ENCODE measurements at regions not wholly inside any gene's neighbourhood (a gene's known extent, or its start where the extent isn't known, plus 50 kb on each side); places are given as distances from the start of the nearest gene placed in this dataset.

DNA sequence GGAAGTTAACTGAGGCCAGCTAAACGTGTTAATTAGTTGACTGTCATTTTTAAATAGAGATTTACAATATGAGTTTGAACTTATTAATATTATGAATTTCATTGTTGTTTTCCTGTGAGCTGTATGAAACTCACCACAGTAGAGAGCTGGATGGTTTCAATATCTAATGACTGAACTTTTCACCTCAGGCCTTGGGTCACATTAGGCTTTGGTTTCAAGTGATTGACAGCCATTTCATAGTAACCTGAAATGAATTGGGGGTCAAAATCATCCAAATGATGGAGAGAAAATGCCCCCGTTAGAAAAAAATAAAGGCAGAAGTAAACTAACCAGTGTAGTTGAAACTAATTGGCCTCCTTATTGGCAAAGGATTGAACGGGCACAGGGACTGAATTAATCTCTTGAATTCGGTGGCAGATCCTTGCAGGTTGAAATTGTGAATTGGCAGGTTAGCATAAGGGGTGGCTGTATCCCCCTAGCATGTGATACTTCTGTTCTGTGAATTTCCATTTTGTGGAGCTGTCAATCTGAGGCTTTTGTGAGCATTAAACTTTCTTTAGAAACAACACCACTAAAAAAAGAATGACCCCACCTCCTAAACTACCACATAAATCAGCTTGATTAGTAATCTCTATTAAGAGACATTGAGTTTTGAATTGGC, 155.1 kb upstream of the MMS22L start (continued):
- TF ChIP-seq, protein P1, sequence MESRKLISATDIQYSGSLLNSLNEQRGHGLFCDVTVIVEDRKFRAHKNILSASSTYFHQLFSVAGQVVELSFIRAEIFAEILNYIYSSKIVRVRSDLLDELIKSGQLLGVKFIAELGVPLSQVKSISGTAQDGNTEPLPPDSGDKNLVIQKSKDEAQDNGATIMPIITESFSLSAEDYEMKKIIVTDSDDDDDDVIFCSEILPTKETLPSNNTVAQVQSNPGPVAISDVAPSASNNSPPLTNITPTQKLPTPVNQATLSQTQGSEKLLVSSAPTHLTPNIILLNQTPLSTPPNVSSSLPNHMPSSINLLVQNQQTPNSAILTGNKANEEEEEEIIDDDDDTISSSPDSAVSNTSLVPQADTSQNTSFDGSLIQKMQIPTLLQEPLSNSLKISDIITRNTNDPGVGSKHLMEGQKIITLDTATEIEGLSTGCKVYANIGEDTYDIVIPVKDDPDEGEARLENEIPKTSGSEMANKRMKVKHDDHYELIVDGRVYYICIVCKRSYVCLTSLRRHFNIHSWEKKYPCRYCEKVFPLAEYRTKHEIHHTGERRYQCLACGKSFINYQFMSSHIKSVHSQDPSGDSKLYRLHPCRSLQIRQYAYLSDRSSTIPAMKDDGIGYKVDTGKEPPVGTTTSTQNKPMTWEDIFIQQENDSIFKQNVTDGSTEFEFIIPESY (IDR thresholded peaks at IDR 0.05; ENCODE audit: extremely low read depth, insufficient replicate concordance, low read length): no peak
- TF ChIP-seq EGR1 (IDR thresholded peaks at IDR 0.05; ENCODE audit: low read depth) (no peak), ZNF274 (IDR thresholded peaks at IDR 0.05; ENCODE audit: low read depth, low read length) (no peak), ZFX (IDR thresholded peaks at IDR 0.05) (no peak)
- TF ChIP-seq, protein P2, sequence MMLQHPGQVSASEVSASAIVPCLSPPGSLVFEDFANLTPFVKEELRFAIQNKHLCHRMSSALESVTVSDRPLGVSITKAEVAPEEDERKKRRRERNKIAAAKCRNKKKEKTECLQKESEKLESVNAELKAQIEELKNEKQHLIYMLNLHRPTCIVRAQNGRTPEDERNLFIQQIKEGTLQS (IDR thresholded peaks at IDR 0.05): no peak
- TF ChIP-seq, protein P3, sequence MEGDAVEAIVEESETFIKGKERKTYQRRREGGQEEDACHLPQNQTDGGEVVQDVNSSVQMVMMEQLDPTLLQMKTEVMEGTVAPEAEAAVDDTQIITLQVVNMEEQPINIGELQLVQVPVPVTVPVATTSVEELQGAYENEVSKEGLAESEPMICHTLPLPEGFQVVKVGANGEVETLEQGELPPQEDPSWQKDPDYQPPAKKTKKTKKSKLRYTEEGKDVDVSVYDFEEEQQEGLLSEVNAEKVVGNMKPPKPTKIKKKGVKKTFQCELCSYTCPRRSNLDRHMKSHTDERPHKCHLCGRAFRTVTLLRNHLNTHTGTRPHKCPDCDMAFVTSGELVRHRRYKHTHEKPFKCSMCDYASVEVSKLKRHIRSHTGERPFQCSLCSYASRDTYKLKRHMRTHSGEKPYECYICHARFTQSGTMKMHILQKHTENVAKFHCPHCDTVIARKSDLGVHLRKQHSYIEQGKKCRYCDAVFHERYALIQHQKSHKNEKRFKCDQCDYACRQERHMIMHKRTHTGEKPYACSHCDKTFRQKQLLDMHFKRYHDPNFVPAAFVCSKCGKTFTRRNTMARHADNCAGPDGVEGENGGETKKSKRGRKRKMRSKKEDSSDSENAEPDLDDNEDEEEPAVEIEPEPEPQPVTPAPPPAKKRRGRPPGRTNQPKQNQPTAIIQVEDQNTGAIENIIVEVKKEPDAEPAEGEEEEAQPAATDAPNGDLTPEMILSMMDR (IDR thresholded peaks at IDR 0.05 in 2 of 3, conservative IDR thresholded peaks at IDR 0.05 in 1 of 3; ENCODE audit: borderline replicate concordance in 1 of 3, insufficient read depth in 1 of 3, low read depth in 2 of 3, low read length in 2 of 3): no peak

- Histone ChIP-seq H3K9me2 (ENCODE audit: insufficient read depth) (no peaks in the 10 kb centered on the region), H3K27me3 (ENCODE audit: insufficient read depth, low read length) (no peaks in the 10 kb centered on the region), H3K4me3 (replicated peaks in 1 of 2; ENCODE audit: low read depth in 1 of 2, low read length in 2 of 2) (peak overlapping the region in 1 of 2 experiments; percentile 7; a peak in 1 of 4 replicates), H3K9ac (ENCODE audit: low read length) (no peak overlapping the region), H3K79me2 (ENCODE audit: insufficient read depth, low read length) (no peaks in the 10 kb centered on the region), H3K4me1 (ENCODE audit: control insufficient read depth in 1 of 2, insufficient read depth in 2 of 2, low read length in 2 of 2) (peaks cover 0 to 6% of the 10 kb centered on the region in 2 experiments; a peak in 1 of 4 replicates), H4K20me1 (ENCODE audit: insufficient read depth) (no peaks in the 10 kb centered on the region), H3K36me3 (ENCODE audit: control insufficient read depth in 1 of 2, insufficient read depth in 2 of 2, low read length in 2 of 2) (no peaks in the 10 kb centered on the region), H3K9me3 (ENCODE audit: control insufficient read depth in 1 of 2, insufficient read depth in 1 of 2, low read depth in 1 of 2, low read length in 2 of 2) (no peaks in the 10 kb centered on the region), H3K27ac (ENCODE audit: low read depth, low read length) (no peak overlapping the region), H3K4me2 (ENCODE audit: low read length) (peak overlapping the region; percentile 38), H2AFZ (ENCODE audit: low read depth, low read length, poor library complexity, severe bottlenecking) (peak overlapping the region; percentile 81)
- TF ChIP-seq, protein P3 (IDR thresholded peaks at IDR 0.05 in 2 of 3, conservative IDR thresholded peaks at IDR 0.05 in 1 of 3; ENCODE audit: borderline replicate concordance in 1 of 3, insufficient read depth in 1 of 3, low read depth in 2 of 3, low read length in 2 of 3): peak; percentile 32 to 71 (median 69); a peak in 5 of 6 replicates
- peak; percentile 43 for TF ChIP-seq YY1 (IDR thresholded peaks at IDR 0.05; ENCODE audit: extremely low read depth, insufficient replicate concordance, low read depth, low read length)
- no peak for TF ChIP-seq EGR1 (IDR thresholded peaks at IDR 0.05; ENCODE audit: low read depth)
- no peak for TF ChIP-seq FOSL1 (IDR thresholded peaks at IDR 0.05; ENCODE audit: low read depth)
- TF ChIP-seq RAD21 (IDR thresholded peaks at IDR 0.05; ENCODE audit: low read depth): peak; percentile 52
- no peak for TF ChIP-seq CEBPB (IDR thresholded peaks at IDR 0.05; ENCODE audit: low read depth)
- BruUV-seq (replicated peaks): no TSS peak
- intact Hi-C loops (cut with micrococcal nuclease): no loop called here
- peak; percentile 99 for ATAC-seq
- CTCF ChIA-PET: interaction anchor here (0.6 to 1.9 kb wide), 15 partner anchors 9 to 1801 kb away, joined by 3 to 15 read pairs (median 4); no protein-coding TSS in a partner anchor
- POLR2A ChIA-PET: no interaction called here
- RAD21 ChIA-PET (ENCODE audit: low non-redundant PET in 1 of 2, low total read pairs in 2 of 2, uncharacterized antibody in 2 of 2, unreplicated experiment in 2 of 2): interaction anchor here in 1 of 2 experiments (0.5 kb wide), 1 partner anchor 1930 kb away, joined by 3 read pairs; no protein-coding TSS in a partner anchor
- peak; percentile 46 for DNase-seq (ENCODE audit: low read depth, low spot score)
Measured at GRCh38 chr6:97440590-97441176, 157.7 kb upstream of the MMS22L start.

Measured in HCT116 (cell line).